NT2/D1 (cell line): ENCODE measurements at regions not wholly inside any gene's neighbourhood (a gene's known extent, or its start where the extent isn't known, plus 50 kb on each side); places are given as distances from the start of the nearest gene placed in this dataset.

Experiments used
- YY1 ChIP-seq: IDR thresholded peaks from 2 replicates; pipeline ENCODE4 v1.6.1; 2011; ENCODE audit not compliant: insufficient read length, insufficient read depth
- ZNF274 ChIP-seq: IDR thresholded peaks from 2 replicates; pipeline ENCODE4 v1.6.1; 2011; ENCODE audit warnings: mild to moderate bottlenecking, low read depth, low read length

GRCh38 chr2:175277772-175278171 is 96.3 kb upstream of the ATP5MC3 start:
- no peak for TF ChIP-seq YY1
- no peak for TF ChIP-seq ZNF274
